ENCODE measurements at regions not wholly inside any gene's neighbourhood (a gene's known extent, or its start where the extent isn't known, plus 50 kb on each side); places are given as distances from the start of the nearest gene placed in this dataset.
"Not testable (repeated sequence)": the region's sequence is repeated elsewhere in the genome, so short reads cannot be mapped to it uniquely, and the experiment has no call there.

GRCh38 chrX:66698273-66699204 lies 59.7 kb upstream of the EDA2R start:
- no peak for DNase-seq (ENCODE audit: low spot score in 2 of 2)
- no peak for FAIRE-seq

GRCh38 chrX:66692512-66692911 lies 53.6 kb upstream of the EDA2R start:
- FAIRE-seq; DNase-seq (ENCODE audit: low spot score in 2 of 2): not testable (repeated sequence)

Measured in frontal cortex (tissue), 3 donors.